H1 (cell line): ENCODE measurements at regions not wholly inside any gene's neighbourhood (a gene's known extent, or its start where the extent isn't known, plus 50 kb on each side); places are given as distances from the start of the nearest gene placed in this dataset.

Experiments used
- BRCA1 ChIP-seq: IDR thresholded peaks from 2 replicates; pipeline ENCODE4 v1.6.1; 2012; ENCODE audit warnings: low read depth, low read length, improper control_type of control experiment
- FOSL1 ChIP-seq: IDR thresholded peaks from 2 replicates; pipeline ENCODE4 v1.6.1; 2011; ENCODE audit warnings: mild to moderate bottlenecking, low read depth, low read length, moderate library complexity; ENCODE audit not compliant: insufficient read depth
- POLR2AphosphoS5 ChIP-seq: IDR thresholded peaks from 2 replicates; pipeline ENCODE4 v1.6.1; 2011; ENCODE audit warnings: low read depth, low read length
- USF2 ChIP-seq: IDR thresholded peaks from 2 replicates; pipeline ENCODE4 v1.6.1; 2011; ENCODE audit warnings: low read length, improper control_type of control experiment
- ZNF274 ChIP-seq: IDR thresholded peaks from 2 replicates; pipeline ENCODE4 v1.7.0; 2012; ENCODE audit warnings: low read length, borderline replicate concordance; ENCODE audit errors: extremely low read depth
- TF ChIP-seq, protein P1 (sequence below): fragments of 300-600 bp; sonication (generic); IDR thresholded peaks from 2 replicates; pipeline ENCODE4 v1.7.1; 2012; ENCODE audit warnings: low read length, moderate library complexity, mild to moderate bottlenecking, inconsistent platforms; ENCODE audit not compliant: insufficient replicate concordance

- TF ChIP-seq, protein P1, sequence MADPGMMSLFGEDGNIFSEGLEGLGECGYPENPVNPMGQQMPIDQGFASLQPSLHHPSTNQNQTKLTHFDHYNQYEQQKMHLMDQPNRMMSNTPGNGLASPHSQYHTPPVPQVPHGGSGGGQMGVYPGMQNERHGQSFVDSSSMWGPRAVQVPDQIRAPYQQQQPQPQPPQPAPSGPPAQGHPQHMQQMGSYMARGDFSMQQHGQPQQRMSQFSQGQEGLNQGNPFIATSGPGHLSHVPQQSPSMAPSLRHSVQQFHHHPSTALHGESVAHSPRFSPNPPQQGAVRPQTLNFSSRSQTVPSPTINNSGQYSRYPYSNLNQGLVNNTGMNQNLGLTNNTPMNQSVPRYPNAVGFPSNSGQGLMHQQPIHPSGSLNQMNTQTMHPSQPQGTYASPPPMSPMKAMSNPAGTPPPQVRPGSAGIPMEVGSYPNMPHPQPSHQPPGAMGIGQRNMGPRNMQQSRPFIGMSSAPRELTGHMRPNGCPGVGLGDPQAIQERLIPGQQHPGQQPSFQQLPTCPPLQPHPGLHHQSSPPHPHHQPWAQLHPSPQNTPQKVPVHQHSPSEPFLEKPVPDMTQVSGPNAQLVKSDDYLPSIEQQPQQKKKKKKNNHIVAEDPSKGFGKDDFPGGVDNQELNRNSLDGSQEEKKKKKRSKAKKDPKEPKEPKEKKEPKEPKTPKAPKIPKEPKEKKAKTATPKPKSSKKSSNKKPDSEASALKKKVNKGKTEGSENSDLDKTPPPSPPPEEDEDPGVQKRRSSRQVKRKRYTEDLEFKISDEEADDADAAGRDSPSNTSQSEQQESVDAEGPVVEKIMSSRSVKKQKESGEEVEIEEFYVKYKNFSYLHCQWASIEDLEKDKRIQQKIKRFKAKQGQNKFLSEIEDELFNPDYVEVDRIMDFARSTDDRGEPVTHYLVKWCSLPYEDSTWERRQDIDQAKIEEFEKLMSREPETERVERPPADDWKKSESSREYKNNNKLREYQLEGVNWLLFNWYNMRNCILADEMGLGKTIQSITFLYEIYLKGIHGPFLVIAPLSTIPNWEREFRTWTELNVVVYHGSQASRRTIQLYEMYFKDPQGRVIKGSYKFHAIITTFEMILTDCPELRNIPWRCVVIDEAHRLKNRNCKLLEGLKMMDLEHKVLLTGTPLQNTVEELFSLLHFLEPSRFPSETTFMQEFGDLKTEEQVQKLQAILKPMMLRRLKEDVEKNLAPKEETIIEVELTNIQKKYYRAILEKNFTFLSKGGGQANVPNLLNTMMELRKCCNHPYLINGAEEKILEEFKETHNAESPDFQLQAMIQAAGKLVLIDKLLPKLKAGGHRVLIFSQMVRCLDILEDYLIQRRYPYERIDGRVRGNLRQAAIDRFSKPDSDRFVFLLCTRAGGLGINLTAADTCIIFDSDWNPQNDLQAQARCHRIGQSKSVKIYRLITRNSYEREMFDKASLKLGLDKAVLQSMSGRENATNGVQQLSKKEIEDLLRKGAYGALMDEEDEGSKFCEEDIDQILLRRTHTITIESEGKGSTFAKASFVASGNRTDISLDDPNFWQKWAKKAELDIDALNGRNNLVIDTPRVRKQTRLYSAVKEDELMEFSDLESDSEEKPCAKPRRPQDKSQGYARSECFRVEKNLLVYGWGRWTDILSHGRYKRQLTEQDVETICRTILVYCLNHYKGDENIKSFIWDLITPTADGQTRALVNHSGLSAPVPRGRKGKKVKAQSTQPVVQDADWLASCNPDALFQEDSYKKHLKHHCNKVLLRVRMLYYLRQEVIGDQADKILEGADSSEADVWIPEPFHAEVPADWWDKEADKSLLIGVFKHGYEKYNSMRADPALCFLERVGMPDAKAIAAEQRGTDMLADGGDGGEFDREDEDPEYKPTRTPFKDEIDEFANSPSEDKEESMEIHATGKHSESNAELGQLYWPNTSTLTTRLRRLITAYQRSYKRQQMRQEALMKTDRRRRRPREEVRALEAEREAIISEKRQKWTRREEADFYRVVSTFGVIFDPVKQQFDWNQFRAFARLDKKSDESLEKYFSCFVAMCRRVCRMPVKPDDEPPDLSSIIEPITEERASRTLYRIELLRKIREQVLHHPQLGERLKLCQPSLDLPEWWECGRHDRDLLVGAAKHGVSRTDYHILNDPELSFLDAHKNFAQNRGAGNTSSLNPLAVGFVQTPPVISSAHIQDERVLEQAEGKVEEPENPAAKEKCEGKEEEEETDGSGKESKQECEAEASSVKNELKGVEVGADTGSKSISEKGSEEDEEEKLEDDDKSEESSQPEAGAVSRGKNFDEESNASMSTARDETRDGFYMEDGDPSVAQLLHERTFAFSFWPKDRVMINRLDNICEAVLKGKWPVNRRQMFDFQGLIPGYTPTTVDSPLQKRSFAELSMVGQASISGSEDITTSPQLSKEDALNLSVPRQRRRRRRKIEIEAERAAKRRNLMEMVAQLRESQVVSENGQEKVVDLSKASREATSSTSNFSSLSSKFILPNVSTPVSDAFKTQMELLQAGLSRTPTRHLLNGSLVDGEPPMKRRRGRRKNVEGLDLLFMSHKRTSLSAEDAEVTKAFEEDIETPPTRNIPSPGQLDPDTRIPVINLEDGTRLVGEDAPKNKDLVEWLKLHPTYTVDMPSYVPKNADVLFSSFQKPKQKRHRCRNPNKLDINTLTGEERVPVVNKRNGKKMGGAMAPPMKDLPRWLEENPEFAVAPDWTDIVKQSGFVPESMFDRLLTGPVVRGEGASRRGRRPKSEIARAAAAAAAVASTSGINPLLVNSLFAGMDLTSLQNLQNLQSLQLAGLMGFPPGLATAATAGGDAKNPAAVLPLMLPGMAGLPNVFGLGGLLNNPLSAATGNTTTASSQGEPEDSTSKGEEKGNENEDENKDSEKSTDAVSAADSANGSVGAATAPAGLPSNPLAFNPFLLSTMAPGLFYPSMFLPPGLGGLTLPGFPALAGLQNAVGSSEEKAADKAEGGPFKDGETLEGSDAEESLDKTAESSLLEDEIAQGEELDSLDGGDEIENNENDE, result no peak
- TF ChIP-seq FOSL1 (no peak), ZNF274 (no peak), BRCA1 (no peak), POLR2AphosphoS5 (no peak), USF2 (no peak)
Observed at GRCh38 chr3:132874701-132875100, 152.5 kb upstream of the NPHP3 start (continued).
